ENCODE measurements at regions not wholly inside any gene's neighbourhood (a gene's known extent, or its start where the extent isn't known, plus 50 kb on each side); places are given as distances from the start of the nearest gene placed in this dataset.

DNA sequence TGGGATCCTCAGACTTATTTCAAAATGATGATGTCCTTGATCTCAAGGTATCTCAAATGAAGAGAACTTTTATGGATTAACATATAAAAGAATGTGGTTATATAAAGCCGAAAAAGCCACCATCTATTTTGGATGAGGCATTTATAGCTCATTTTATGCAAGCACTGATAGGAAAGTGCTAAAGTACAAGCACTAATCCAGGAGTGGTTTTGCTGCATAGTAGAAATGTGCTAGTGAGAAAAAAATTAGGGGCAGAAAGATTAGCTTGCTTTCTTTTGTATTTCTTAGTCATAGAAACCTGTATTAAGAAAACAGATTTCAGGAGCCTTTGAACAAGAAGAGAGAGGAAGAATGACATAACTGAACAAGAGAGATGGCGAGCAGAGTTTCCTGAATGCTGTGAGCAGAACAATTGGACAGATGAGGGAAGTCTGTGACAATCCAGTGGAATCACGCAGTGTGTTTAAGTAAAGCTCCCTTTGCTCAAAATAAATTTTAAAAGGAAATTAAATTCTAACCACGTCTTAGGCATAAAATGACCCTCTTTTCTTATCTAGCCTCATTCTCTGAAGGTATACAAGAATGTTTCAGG lies 238.2 kb upstream of the NOVA1 start:
- ATAC-seq (no peak), DNase-seq (no peak)
- Histone ChIP-seq H3K4me3 (no peak overlapping the region), H3K9me3 (no peaks in the 10 kb centered on the region), H3K27me3 (no peaks in the 10 kb centered on the region), H3K4me1 (no peaks in the 10 kb centered on the region), H3K36me3 (no peaks in the 10 kb centered on the region), H3K27ac (no peak overlapping the region)
- TF ChIP-seq, protein P1, sequence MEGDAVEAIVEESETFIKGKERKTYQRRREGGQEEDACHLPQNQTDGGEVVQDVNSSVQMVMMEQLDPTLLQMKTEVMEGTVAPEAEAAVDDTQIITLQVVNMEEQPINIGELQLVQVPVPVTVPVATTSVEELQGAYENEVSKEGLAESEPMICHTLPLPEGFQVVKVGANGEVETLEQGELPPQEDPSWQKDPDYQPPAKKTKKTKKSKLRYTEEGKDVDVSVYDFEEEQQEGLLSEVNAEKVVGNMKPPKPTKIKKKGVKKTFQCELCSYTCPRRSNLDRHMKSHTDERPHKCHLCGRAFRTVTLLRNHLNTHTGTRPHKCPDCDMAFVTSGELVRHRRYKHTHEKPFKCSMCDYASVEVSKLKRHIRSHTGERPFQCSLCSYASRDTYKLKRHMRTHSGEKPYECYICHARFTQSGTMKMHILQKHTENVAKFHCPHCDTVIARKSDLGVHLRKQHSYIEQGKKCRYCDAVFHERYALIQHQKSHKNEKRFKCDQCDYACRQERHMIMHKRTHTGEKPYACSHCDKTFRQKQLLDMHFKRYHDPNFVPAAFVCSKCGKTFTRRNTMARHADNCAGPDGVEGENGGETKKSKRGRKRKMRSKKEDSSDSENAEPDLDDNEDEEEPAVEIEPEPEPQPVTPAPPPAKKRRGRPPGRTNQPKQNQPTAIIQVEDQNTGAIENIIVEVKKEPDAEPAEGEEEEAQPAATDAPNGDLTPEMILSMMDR (IDR thresholded peaks at IDR 0.05) = no peak
- intact Hi-C loops (cut with DNase I) = no loop called here

DNA sequence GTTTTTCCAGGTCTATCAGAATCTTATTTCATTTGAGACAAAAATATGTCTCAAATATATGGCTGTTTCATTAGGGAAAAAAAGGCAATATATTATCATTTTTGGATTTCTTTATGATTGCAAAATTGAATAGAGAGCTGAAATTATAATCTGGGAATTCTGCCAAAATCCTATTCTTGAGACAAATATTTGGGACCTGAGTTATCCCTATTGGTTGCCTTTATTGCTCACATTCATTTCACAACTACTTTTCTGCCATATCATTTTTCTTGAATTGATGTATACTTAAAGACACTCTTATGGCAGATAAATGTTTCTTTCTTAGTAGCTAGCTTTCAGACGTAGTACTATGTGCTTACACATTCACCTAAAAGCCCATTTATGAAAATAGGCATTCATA lies 241.6 kb upstream of the NOVA1 start:
- Histone ChIP-seq H3K4me3 (no peak overlapping the region), H3K27me3 (no peaks in the 10 kb centered on the region), H3K9me3 (no peaks in the 10 kb centered on the region), H3K36me3 (no peaks in the 10 kb centered on the region), H3K27ac (no peak overlapping the region), H3K4me1 (peaks cover 8% of the 10 kb centered on the region)
- DNase-seq (no peak), ATAC-seq (no peak)
- TF ChIP-seq, protein P1 (IDR thresholded peaks at IDR 0.05) = no peak
- intact Hi-C loops (cut with DNase I) = no loop called here

DNA sequence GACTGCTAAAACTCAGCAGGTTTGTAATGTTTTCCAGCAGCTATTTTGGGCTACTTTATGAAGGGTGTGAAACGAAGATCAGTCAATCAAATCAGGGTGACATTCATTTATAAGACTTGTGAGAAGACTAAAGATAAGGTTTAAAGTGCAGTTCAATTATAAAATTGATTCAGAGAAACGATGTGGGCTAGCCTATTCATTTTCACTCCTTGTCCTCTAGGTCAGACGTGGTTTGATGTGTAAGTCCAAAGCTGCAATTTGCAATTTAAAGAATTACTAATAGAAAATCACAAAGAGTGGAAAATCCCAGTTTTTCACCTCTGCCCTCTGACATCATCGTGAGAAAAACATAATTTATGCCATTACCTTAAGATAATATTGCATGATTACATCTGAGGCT lies 243.5 kb upstream of the NOVA1 start:
- peaks cover 8% of the 10 kb centered on the region for H3K4me1 ChIP-seq
- DNase-seq = no peak
- H3K27me3 ChIP-seq = no peaks in the 10 kb centered on the region
- no peak overlapping the region for H3K27ac ChIP-seq
- no peak for ATAC-seq
- H3K4me3 ChIP-seq = no peak overlapping the region
- no peaks in the 10 kb centered on the region for H3K36me3 ChIP-seq
- TF ChIP-seq, protein P1 (IDR thresholded peaks at IDR 0.05) = no peak
- no peaks in the 10 kb centered on the region for H3K9me3 ChIP-seq
- intact Hi-C loops (cut with DNase I) = no loop called here

DNA sequence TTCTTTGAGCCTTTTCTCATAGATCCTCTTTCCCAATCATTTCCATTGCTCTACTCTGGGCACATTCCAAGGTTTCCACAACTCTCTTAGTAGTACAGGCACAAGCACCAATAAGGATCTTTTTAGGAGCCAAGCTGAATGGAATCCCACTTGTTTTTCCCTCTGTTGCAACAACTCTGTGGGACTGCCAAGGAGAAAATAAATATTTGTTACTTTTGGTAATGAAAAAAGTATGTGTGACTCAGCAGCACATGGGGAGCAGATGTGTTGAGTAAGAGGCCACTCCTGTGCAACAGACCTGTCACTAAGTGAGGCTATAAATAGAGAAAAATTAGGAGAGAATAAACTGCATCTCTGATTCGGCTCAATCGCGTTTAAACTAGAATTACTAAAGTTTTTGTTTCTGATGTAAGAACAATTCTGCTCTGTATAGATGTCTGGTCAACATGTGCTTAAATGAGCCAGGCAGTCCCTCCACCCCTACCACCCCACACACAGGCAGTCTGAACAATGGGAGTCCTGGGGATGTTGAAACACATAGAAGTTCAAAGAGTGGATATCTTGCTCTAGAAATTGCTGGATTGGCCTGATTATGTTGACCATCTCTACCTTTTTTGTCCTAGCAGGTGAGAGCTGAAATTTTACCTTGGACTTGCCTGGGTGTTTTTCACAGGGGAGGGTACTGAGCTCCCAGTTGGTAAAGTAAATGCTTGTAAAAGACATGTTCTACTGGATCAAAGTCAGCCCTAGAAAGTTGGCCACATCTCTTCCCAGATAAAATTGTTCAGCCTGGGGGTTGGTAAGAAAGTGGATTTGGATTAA lies 244.3 kb upstream of the NOVA1 start:
- DNase-seq = no peak
- ATAC-seq = peak; percentile 94
- peaks cover 8% of the 10 kb centered on the region for H3K4me1 ChIP-seq
- no peaks in the 10 kb centered on the region for H3K27me3 ChIP-seq
- no peaks in the 10 kb centered on the region for H3K36me3 ChIP-seq
- TF ChIP-seq, protein P1 (IDR thresholded peaks at IDR 0.05) = no peak
- intact Hi-C loops (cut with DNase I) = no loop called here
- H3K27ac ChIP-seq = peak overlapping the region; percentile 73
- no peak overlapping the region for H3K4me3 ChIP-seq
- no peaks in the 10 kb centered on the region for H3K9me3 ChIP-seq

DNA sequence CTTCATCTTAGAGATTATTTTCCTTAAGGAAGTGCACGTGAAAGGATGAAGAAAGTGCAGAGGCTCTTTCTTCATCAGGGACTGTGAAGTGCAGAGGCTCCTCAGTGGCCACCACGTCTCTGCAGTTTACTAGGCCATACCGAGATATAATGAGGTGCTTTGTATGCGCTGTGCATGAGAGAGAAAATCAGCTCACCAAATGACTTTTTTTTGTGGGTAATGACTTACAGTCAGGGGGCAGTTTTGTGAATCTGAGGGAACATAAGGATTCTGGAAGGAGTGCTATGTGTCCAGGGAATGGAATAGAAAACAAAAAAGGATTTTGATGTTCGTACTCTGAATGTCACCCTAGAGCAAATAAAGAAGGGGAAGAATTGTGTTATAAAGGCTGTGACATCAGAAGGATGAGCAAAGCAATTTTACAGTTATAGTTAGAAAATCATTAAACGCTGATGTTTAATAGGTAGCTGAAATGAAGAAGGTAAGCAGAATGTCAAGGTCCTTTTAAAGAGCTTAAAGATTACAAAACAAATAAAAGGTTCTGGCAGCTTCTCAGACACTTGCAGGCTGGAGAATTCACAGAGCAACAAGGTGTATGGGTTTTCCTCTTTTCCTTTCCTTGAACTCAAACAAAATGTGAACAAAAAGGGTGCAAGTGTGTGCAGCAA lies 247.5 kb upstream of the NOVA1 start:
- intact Hi-C loops (cut with DNase I) = no loop called here

More for the DNA sequence above, 247.5 kb upstream of the NOVA1 start:
- Histone ChIP-seq H3K4me3 (no peak overlapping the region), H3K4me1 (peaks cover 8% of the 10 kb centered on the region), H3K9me3 (no peaks in the 10 kb centered on the region), H3K36me3 (no peaks in the 10 kb centered on the region), H3K27ac (no peak overlapping the region), H3K27me3 (no peaks in the 10 kb centered on the region)
- DNase-seq = no peak
- TF ChIP-seq, protein P1 (IDR thresholded peaks at IDR 0.05) = no peak
- no peak for ATAC-seq
